Smooth muscle cell (in vitro differentiated cells): ENCODE measurements at regions not wholly inside any gene's neighbourhood (a gene's known extent, or its start where the extent isn't known, plus 50 kb on each side); places are given as distances from the start of the nearest gene placed in this dataset.

Source experiments
- DNase-seq: peaks from one replicate; lab custom pipeline; 2025; ENCODE audit not compliant: unreplicated experiment; lab: John Stamatoyannopoulos, UW
- H2AFZ ChIP-seq: fragments of 200-600 bp; sonication (generic); 2 replicates; pipeline ENCODE4 v1.6.0; 2016; ENCODE audit warnings: antibody characterized with exemption, low read depth, mild to moderate bottlenecking
- H3F3A ChIP-seq: fragments of 200-600 bp; sonication (generic); 2 replicates; pipeline ENCODE4 v1.6.0; 2017; ENCODE audit warnings: antibody characterized with exemption, low read depth
- H3K27ac ChIP-seq: fragments of 200-600 bp; sonication (generic); 2 replicates; pipeline ENCODE4 v1.5.1; 2016; ENCODE audit warnings: low read depth, mild to moderate bottlenecking
- H3K27me3 ChIP-seq: fragments of 200-600 bp; sonication (generic); 2 replicates; pipeline ENCODE4 v1.6.1; 2016; ENCODE audit warnings: low read depth, mild to moderate bottlenecking
- H3K36me3 ChIP-seq: fragments of 200-600 bp; sonication (generic); 2 replicates; pipeline ENCODE4 v1.5.1; 2016; ENCODE audit warnings: low read depth
- H3K4me1 ChIP-seq: fragments of 200-600 bp; sonication (generic); 2 replicates; pipeline ENCODE4 v1.5.1; 2016; ENCODE audit warnings: low read depth
- H3K4me2 ChIP-seq: fragments of 200-600 bp; sonication (generic); 2 replicates; pipeline ENCODE4 v1.6.0; 2016; ENCODE audit warnings: mild to moderate bottlenecking
- H3K4me3 ChIP-seq: fragments of 200-600 bp; sonication (generic); 2 replicates; pipeline ENCODE4 v1.5.1; 2016; ENCODE audit warnings: mild to moderate bottlenecking
- H3K79me2 ChIP-seq: fragments of 200-600 bp; sonication (generic); 2 replicates; pipeline ENCODE4 v1.6.0; 2016; ENCODE audit warnings: low read depth, mild to moderate bottlenecking
- H3K9ac ChIP-seq: fragments of 200-600 bp; sonication (generic); 2 replicates; pipeline ENCODE4 v1.6.0; 2016; ENCODE audit warnings: low read depth
- H3K9me3 ChIP-seq: fragments of 200-600 bp; sonication (generic); replicated peaks from 2 replicates; pipeline ENCODE4 v1.5.1; 2016; ENCODE audit warnings: low read depth
- H4K20me1 ChIP-seq: fragments of 200-600 bp; sonication (generic); 2 replicates; pipeline ENCODE4 v1.6.0; 2016; ENCODE audit warnings: low read depth
- WGBS: methylation state at CpG from one replicate; pipeline ENCODE4 v1.1.7; 2016; ENCODE audit warnings: low lambda C conversion rate; 5-methylcytosine and 5-hydroxymethylcytosine counted together
- TF ChIP-seq, protein P1 (sequence below): fragments of 200-600 bp; sonication (generic); IDR thresholded peaks from 2 replicates; pipeline ENCODE4 v1.5.1; 2017; ENCODE audit warnings: borderline replicate concordance, mild to moderate bottlenecking, antibody characterized with exemption; ENCODE audit not compliant: insufficient read depth, poor library complexity, severe bottlenecking

GRCh38 chr18:73735836-73736235, 411.8 kb downstream of the FBXO15 start:
- H3K4me1 ChIP-seq = no peaks in the 10 kb centered on the region
- no peaks in the 10 kb centered on the region for H3F3A ChIP-seq
- H3K4me3 ChIP-seq = no peak overlapping the region
- H3K27ac ChIP-seq = no peak overlapping the region
- WGBS = 88% methylated on average over 6 of the region's 6 CpGs
- TF ChIP-seq, protein P1, sequence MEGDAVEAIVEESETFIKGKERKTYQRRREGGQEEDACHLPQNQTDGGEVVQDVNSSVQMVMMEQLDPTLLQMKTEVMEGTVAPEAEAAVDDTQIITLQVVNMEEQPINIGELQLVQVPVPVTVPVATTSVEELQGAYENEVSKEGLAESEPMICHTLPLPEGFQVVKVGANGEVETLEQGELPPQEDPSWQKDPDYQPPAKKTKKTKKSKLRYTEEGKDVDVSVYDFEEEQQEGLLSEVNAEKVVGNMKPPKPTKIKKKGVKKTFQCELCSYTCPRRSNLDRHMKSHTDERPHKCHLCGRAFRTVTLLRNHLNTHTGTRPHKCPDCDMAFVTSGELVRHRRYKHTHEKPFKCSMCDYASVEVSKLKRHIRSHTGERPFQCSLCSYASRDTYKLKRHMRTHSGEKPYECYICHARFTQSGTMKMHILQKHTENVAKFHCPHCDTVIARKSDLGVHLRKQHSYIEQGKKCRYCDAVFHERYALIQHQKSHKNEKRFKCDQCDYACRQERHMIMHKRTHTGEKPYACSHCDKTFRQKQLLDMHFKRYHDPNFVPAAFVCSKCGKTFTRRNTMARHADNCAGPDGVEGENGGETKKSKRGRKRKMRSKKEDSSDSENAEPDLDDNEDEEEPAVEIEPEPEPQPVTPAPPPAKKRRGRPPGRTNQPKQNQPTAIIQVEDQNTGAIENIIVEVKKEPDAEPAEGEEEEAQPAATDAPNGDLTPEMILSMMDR = no peak
- no peaks in the 10 kb centered on the region for H3K36me3 ChIP-seq
- H4K20me1 ChIP-seq = no peaks in the 10 kb centered on the region
- no peak overlapping the region for H3K4me2 ChIP-seq
- no peak overlapping the region for H3K9ac ChIP-seq
- H3K27me3 ChIP-seq = no peaks in the 10 kb centered on the region
- H3K79me2 ChIP-seq = no peaks in the 10 kb centered on the region
- H3K9me3 ChIP-seq = no peaks in the 10 kb centered on the region
- no peak overlapping the region for H2AFZ ChIP-seq
- no peak for DNase-seq

GRCh38 chr18:73733806-73734314, 413.8 kb downstream of the FBXO15 start:
- Histone ChIP-seq H3K27me3 (no peaks in the 10 kb centered on the region), H4K20me1 (no peaks in the 10 kb centered on the region), H3F3A (no peaks in the 10 kb centered on the region), H3K36me3 (no peaks in the 10 kb centered on the region), H2AFZ (no peak overlapping the region), H3K9ac (no peak overlapping the region), H3K79me2 (no peaks in the 10 kb centered on the region), H3K4me3 (no peak overlapping the region), H3K4me1 (no peaks in the 10 kb centered on the region), H3K9me3 (no peaks in the 10 kb centered on the region), H3K27ac (no peak overlapping the region), H3K4me2 (no peak overlapping the region)
- 94% methylated on average over 4 of the region's 4 CpGs for WGBS
- TF ChIP-seq, protein P1 = no peak
- DNase-seq = no peak

- Histone ChIP-seq H3K79me2 (no peaks in the 10 kb centered on the region), H3K4me1 (no peaks in the 10 kb centered on the region)
- WGBS = 87% methylated on average over 4 of the region's 4 CpGs
Observed at GRCh38 chr18:73733376-73733775, 414.3 kb downstream of the FBXO15 start.

DNA sequence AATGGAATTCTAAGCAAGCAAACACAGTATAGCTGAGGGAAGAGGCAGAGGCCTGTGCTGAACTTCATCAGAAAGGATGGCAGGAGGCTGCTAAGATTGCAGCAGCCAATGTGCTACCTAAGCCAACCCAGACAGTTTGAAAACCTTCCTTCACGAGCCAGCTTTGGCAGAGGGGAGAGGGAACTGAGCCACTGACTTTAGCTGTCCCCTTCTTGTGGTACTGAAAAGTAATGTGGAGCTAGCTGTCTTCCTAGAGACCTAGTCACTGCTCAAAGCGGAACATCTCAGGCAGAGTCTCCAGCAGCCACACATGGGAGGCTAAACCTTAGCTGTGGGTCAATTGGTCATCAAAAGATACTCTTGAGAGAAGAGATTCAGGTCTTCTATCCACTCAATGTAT, 419.0 kb downstream of the FBXO15 start:
- no peaks in the 10 kb centered on the region for H3K36me3 ChIP-seq
- no peaks in the 10 kb centered on the region for H4K20me1 ChIP-seq
- no peak overlapping the region for H2AFZ ChIP-seq
- no peak overlapping the region for H3K27ac ChIP-seq
- no peaks in the 10 kb centered on the region for H3F3A ChIP-seq
- peaks cover 21% of the 10 kb centered on the region for H3K4me1 ChIP-seq
- H3K27me3 ChIP-seq = no peaks in the 10 kb centered on the region
- TF ChIP-seq, protein P1 = no peak
- no peaks in the 10 kb centered on the region for H3K9me3 ChIP-seq
- no peak overlapping the region for H3K4me3 ChIP-seq
- no peak for DNase-seq
- no peak overlapping the region for H3K4me2 ChIP-seq
- H3K79me2 ChIP-seq = no peaks in the 10 kb centered on the region
- no peak overlapping the region for H3K9ac ChIP-seq
- WGBS = 87% methylated on average over 2 of the region's 2 CpGs

More at GRCh38 chr18:73733376-73733775, 414.3 kb downstream of the FBXO15 start:
- DNase-seq = no peak
- no peaks in the 10 kb centered on the region for H3K27me3 ChIP-seq
- no peaks in the 10 kb centered on the region for H3K9me3 ChIP-seq
- no peak overlapping the region for H3K9ac ChIP-seq
- no peaks in the 10 kb centered on the region for H3K36me3 ChIP-seq
- no peak overlapping the region for H3K27ac ChIP-seq
- H3K4me2 ChIP-seq = no peak overlapping the region
- no peaks in the 10 kb centered on the region for H4K20me1 ChIP-seq
- H2AFZ ChIP-seq = no peak overlapping the region
- TF ChIP-seq, protein P1 = no peak
- no peaks in the 10 kb centered on the region for H3F3A ChIP-seq
- H3K4me3 ChIP-seq = no peak overlapping the region
